ENCODE measurements at regions not wholly inside any gene's neighbourhood (a gene's known extent, or its start where the extent isn't known, plus 50 kb on each side); places are given as distances from the start of the nearest gene placed in this dataset.

DNA sequence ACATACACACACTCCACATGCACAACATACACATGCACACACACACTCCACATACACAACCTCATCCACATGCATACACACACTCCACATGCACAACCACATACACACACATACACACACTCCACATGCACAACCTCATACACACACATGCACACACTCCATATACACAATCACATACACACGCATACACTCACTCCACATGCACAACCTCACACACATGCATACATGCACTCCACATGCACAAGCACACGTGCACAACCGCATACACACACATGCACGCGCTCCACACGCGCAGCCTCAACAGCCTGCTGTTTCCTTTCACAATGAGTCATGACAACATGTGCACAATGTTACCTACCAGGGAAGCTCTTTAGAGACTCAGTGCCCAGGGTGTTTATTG is 61.2 kb upstream of the TMEM132C start:
- no peak for TF ChIP-seq EZH2 (IDR thresholded peaks at IDR 0.05; ENCODE audit: low read depth)
- TF ChIP-seq, protein P1, sequence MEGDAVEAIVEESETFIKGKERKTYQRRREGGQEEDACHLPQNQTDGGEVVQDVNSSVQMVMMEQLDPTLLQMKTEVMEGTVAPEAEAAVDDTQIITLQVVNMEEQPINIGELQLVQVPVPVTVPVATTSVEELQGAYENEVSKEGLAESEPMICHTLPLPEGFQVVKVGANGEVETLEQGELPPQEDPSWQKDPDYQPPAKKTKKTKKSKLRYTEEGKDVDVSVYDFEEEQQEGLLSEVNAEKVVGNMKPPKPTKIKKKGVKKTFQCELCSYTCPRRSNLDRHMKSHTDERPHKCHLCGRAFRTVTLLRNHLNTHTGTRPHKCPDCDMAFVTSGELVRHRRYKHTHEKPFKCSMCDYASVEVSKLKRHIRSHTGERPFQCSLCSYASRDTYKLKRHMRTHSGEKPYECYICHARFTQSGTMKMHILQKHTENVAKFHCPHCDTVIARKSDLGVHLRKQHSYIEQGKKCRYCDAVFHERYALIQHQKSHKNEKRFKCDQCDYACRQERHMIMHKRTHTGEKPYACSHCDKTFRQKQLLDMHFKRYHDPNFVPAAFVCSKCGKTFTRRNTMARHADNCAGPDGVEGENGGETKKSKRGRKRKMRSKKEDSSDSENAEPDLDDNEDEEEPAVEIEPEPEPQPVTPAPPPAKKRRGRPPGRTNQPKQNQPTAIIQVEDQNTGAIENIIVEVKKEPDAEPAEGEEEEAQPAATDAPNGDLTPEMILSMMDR (conservative IDR thresholded peaks at IDR 0.05): no peak
